ENCODE measurements at regions not wholly inside any gene's neighbourhood (a gene's known extent, or its start where the extent isn't known, plus 50 kb on each side); places are given as distances from the start of the nearest gene placed in this dataset.

- Histone ChIP-seq H3K27me3 (ENCODE audit: control insufficient read depth, insufficient read depth, low read length) (no peaks in the 10 kb centered on the region), H3K4me3 (replicated peaks in 1 of 4; ENCODE audit: control extremely low read depth in 1 of 4, insufficient read depth in 1 of 4, low read depth in 3 of 4, low read length in 4 of 4) (no peak overlapping the region), H3K79me2 (ENCODE audit: control insufficient read depth, insufficient read depth, low read length) (no peaks in the 10 kb centered on the region), H3K4me1 (ENCODE audit: control insufficient read depth, extremely low read depth, insufficient read depth, low read length) (no peaks in the 10 kb centered on the region), H3K9ac (ENCODE audit: insufficient read depth, low read length) (no peak overlapping the region), H3K9me3 (ENCODE audit: control insufficient read depth, insufficient read depth, low read depth, low read length) (no peaks in the 10 kb centered on the region), H2AFZ (ENCODE audit: low read length) (no peak overlapping the region), H3K4me2 (ENCODE audit: extremely low read depth, insufficient read depth, low read length) (no peak overlapping the region), H3K27ac (ENCODE audit: insufficient read depth, low read length) (no peak overlapping the region), H3K36me3 (ENCODE audit: control insufficient read depth, insufficient read depth, low read length) (no peaks in the 10 kb centered on the region), H4K20me1 (ENCODE audit: control insufficient read depth, extremely low read depth, insufficient read depth, low read length) (no peaks in the 10 kb centered on the region)
- no peak for DNase-seq (ENCODE audit: low read depth in 2 of 2)
- no peak for TF ChIP-seq EZH2 (IDR thresholded peaks at IDR 0.05; ENCODE audit: low read length, missing control alignments)
- TF ChIP-seq, protein P1, sequence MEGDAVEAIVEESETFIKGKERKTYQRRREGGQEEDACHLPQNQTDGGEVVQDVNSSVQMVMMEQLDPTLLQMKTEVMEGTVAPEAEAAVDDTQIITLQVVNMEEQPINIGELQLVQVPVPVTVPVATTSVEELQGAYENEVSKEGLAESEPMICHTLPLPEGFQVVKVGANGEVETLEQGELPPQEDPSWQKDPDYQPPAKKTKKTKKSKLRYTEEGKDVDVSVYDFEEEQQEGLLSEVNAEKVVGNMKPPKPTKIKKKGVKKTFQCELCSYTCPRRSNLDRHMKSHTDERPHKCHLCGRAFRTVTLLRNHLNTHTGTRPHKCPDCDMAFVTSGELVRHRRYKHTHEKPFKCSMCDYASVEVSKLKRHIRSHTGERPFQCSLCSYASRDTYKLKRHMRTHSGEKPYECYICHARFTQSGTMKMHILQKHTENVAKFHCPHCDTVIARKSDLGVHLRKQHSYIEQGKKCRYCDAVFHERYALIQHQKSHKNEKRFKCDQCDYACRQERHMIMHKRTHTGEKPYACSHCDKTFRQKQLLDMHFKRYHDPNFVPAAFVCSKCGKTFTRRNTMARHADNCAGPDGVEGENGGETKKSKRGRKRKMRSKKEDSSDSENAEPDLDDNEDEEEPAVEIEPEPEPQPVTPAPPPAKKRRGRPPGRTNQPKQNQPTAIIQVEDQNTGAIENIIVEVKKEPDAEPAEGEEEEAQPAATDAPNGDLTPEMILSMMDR (conservative IDR thresholded peaks at IDR 0.05 in 1 of 2, IDR thresholded peaks at IDR 0.05 in 1 of 2; ENCODE audit: low read depth in 1 of 2, low read length in 2 of 2) = no peak
Measured at GRCh38 chr1:102315096-102315495, 318.4 kb upstream of the OLFM3 start.

GRCh38 chr1:102296116-102296515 is 299.4 kb upstream of the OLFM3 start:
- Histone ChIP-seq H3K4me1 (ENCODE audit: control insufficient read depth, extremely low read depth, insufficient read depth, low read length) (no peaks in the 10 kb centered on the region), H4K20me1 (ENCODE audit: control insufficient read depth, extremely low read depth, insufficient read depth, low read length) (no peaks in the 10 kb centered on the region), H3K9me3 (ENCODE audit: control insufficient read depth, insufficient read depth, low read depth, low read length) (no peaks in the 10 kb centered on the region), H3K36me3 (ENCODE audit: control insufficient read depth, insufficient read depth, low read length) (no peaks in the 10 kb centered on the region), H3K79me2 (ENCODE audit: control insufficient read depth, insufficient read depth, low read length) (no peaks in the 10 kb centered on the region), H3K4me3 (replicated peaks in 1 of 4; ENCODE audit: control extremely low read depth in 1 of 4, insufficient read depth in 1 of 4, low read depth in 3 of 4, low read length in 4 of 4) (no peak overlapping the region), H3K27me3 (ENCODE audit: control insufficient read depth, insufficient read depth, low read length) (no peaks in the 10 kb centered on the region), H3K9ac (ENCODE audit: insufficient read depth, low read length) (no peak overlapping the region), H2AFZ (ENCODE audit: low read length) (no peak overlapping the region), H3K27ac (ENCODE audit: insufficient read depth, low read length) (no peak overlapping the region), H3K4me2 (ENCODE audit: extremely low read depth, insufficient read depth, low read length) (no peak overlapping the region)
- TF ChIP-seq EZH2 (IDR thresholded peaks at IDR 0.05; ENCODE audit: low read length, missing control alignments) = no peak
- TF ChIP-seq, protein P1 (conservative IDR thresholded peaks at IDR 0.05 in 1 of 2, IDR thresholded peaks at IDR 0.05 in 1 of 2; ENCODE audit: low read depth in 1 of 2, low read length in 2 of 2) = no peak
- no peak for DNase-seq (ENCODE audit: low read depth in 2 of 2)

DNA sequence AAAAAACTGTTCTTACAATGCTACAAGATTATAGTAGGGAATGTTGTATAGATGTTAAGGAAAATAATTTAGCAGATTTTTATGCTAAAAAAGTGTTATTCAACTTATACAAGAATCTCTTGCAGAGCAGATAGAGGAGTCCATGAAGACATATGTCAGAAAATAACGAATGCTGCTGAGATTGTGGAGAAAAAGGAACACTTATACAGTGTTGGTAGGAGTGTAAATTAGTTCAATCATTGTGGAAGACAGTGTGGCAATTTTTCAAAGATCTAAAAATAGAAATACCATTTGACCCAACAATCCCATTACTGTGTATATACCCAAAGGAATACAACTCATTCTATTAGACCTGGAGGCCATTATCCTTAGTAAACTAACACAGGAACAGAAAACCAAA is 286.2 kb upstream of the OLFM3 start:
- H4K20me1 ChIP-seq (ENCODE audit: control insufficient read depth, extremely low read depth, insufficient read depth, low read length) = no peaks in the 10 kb centered on the region
- no peak overlapping the region for H3K27ac ChIP-seq (ENCODE audit: insufficient read depth, low read length)
- no peaks in the 10 kb centered on the region for H3K36me3 ChIP-seq (ENCODE audit: control insufficient read depth, insufficient read depth, low read length)
- H3K4me1 ChIP-seq (ENCODE audit: control insufficient read depth, extremely low read depth, insufficient read depth, low read length) = no peaks in the 10 kb centered on the region
- no peak overlapping the region for H3K4me3 ChIP-seq (replicated peaks in 1 of 4; ENCODE audit: control extremely low read depth in 1 of 4, insufficient read depth in 1 of 4, low read depth in 3 of 4, low read length in 4 of 4)
- no peaks in the 10 kb centered on the region for H3K27me3 ChIP-seq (ENCODE audit: control insufficient read depth, insufficient read depth, low read length)
- H3K9me3 ChIP-seq (ENCODE audit: control insufficient read depth, insufficient read depth, low read depth, low read length) = no peaks in the 10 kb centered on the region
- H3K79me2 ChIP-seq (ENCODE audit: control insufficient read depth, insufficient read depth, low read length) = no peaks in the 10 kb centered on the region
- TF ChIP-seq EZH2 (IDR thresholded peaks at IDR 0.05; ENCODE audit: low read length, missing control alignments) = no peak
- TF ChIP-seq, protein P1 (conservative IDR thresholded peaks at IDR 0.05 in 1 of 2, IDR thresholded peaks at IDR 0.05 in 1 of 2; ENCODE audit: low read depth in 1 of 2, low read length in 2 of 2) = no peak
- H3K4me2 ChIP-seq (ENCODE audit: extremely low read depth, insufficient read depth, low read length) = no peak overlapping the region
- no peak overlapping the region for H2AFZ ChIP-seq (ENCODE audit: low read length)
- no peak for DNase-seq (ENCODE audit: low read depth in 2 of 2)
- H3K9ac ChIP-seq (ENCODE audit: insufficient read depth, low read length) = no peak overlapping the region

All from fibroblast of lung (primary cell).